Suprapubic skin (tissue), 3 donors: ENCODE measurements at regions not wholly inside any gene's neighbourhood (a gene's known extent, or its start where the extent isn't known, plus 50 kb on each side); places are given as distances from the start of the nearest gene placed in this dataset.

ENCODE experiments used
- CTCF ChIP-seq, 2 donors: fragments of 200-600 bp in 1 of 2; fragments of 450-650 bp in 1 of 2; sonication (generic) in 1 of 2; IDR thresholded peaks; one replicate each; pipeline ENCODE4 v1.5.1; 2016 to 2019; ENCODE audit warnings: antibody characterized with exemption in 2 of 2, mild to moderate bottlenecking in 1 of 2, moderate library complexity in 1 of 2
- POLR2AphosphoS5 ChIP-seq, 3 donors: sonication (generic); formaldehyde crosslinking; IDR thresholded peaks; one replicate each; pipeline ENCODE4 v1.6.1; 2017; ENCODE audit warnings: antibody characterized with exemption in 3 of 3

DNA sequence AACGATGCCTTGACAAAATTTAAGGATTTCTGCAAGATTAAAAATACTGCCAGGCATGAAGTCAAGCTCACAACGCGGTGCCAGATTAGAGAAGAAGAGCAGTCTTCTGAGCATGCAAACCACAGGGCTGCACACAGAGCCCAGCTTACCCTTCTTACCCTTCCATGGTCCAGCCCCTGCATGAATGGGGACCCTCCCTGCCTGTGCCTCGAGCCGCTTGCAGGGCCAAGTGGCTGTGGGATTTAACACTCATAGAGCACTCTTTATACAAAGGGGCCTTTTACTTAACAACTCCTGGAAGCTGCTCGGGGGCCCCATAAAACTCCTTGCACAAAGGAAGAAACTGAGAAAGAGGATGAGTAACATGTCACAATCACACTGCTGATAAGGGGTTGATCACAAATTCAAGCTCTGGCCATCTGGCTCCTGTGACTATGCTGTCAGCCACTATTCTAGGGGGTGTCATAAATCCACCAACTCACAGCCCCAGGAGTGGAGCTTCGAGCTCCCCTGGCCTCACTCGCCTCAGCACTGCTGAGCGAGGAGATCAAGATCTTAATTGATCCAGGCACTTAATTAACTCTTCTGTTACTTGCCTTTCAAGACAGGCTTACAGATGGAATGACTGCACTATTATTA lies 514.8 kb downstream of the TNS3 start:
- no peak for TF ChIP-seq CTCF (IDR thresholded peaks at IDR 0.05)
- no peak for TF ChIP-seq POLR2AphosphoS5 (IDR thresholded peaks at IDR 0.05)
